ENCODE measurements at regions not wholly inside any gene's neighbourhood (a gene's known extent, or its start where the extent isn't known, plus 50 kb on each side); places are given as distances from the start of the nearest gene placed in this dataset.
A peak's percentile ranks its signal among the peaks of the same experiment; 100 is the strongest.

DNA sequence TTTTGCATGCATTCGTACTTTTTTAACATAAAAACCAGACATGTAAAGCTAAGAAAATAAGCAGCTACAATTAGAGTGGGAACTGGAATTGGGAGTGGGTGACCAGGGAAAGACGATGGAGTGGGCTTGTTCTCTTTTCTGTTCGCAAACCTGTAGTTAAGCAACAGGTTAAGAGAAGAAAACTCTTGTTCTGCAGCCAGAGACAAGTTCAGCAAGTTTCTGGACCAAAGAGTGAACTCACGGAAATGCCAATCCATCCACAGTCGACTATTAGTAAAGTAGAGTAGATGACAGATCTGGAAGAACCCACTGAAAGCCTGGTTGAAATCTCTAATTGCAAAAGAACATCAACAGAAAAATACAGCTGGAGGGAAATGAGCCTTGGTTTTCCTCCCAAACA, 197.8 kb downstream of the TFAP2A start:
- Histone ChIP-seq H3K36me3 (ENCODE audit: control insufficient read depth in 4 of 4, insufficient read depth in 4 of 4, low read length in 4 of 4) (no peaks in the 10 kb centered on the region), H3K9me3 (ENCODE audit: control insufficient read depth in 4 of 4, insufficient read depth in 3 of 4, low read length in 3 of 4) (no peaks in the 10 kb centered on the region), H3K4me1 (ENCODE audit: control insufficient read depth in 5 of 5, insufficient read depth in 5 of 5, low read length in 5 of 5) (no peaks in the 10 kb centered on the region), H3K27me3 (ENCODE audit: control insufficient read depth in 3 of 3, insufficient read depth in 3 of 3, low read length in 2 of 3) (no peaks in the 10 kb centered on the region), H3K4me3 (no peak overlapping the region), H3K27ac (ENCODE audit: low read depth in 1 of 2, low read length in 1 of 2) (no peak overlapping the region), H3K9ac (ENCODE audit: insufficient read depth in 1 of 2, low read length in 2 of 2) (no peak overlapping the region)
- WGBS, 2 donors = 72 to 83% methylated on average over 5 of the region's 5 CpGs
- DNase-seq = peak in 1 of 3 donors; percentile 22
- TF ChIP-seq, protein P1, sequence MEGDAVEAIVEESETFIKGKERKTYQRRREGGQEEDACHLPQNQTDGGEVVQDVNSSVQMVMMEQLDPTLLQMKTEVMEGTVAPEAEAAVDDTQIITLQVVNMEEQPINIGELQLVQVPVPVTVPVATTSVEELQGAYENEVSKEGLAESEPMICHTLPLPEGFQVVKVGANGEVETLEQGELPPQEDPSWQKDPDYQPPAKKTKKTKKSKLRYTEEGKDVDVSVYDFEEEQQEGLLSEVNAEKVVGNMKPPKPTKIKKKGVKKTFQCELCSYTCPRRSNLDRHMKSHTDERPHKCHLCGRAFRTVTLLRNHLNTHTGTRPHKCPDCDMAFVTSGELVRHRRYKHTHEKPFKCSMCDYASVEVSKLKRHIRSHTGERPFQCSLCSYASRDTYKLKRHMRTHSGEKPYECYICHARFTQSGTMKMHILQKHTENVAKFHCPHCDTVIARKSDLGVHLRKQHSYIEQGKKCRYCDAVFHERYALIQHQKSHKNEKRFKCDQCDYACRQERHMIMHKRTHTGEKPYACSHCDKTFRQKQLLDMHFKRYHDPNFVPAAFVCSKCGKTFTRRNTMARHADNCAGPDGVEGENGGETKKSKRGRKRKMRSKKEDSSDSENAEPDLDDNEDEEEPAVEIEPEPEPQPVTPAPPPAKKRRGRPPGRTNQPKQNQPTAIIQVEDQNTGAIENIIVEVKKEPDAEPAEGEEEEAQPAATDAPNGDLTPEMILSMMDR (IDR thresholded peaks at IDR 0.05; ENCODE audit: control extremely low read depth, extremely low read depth) = no peak
- no peak for ATAC-seq (ENCODE audit: insufficient read depth, low FRiP score)

DNA sequence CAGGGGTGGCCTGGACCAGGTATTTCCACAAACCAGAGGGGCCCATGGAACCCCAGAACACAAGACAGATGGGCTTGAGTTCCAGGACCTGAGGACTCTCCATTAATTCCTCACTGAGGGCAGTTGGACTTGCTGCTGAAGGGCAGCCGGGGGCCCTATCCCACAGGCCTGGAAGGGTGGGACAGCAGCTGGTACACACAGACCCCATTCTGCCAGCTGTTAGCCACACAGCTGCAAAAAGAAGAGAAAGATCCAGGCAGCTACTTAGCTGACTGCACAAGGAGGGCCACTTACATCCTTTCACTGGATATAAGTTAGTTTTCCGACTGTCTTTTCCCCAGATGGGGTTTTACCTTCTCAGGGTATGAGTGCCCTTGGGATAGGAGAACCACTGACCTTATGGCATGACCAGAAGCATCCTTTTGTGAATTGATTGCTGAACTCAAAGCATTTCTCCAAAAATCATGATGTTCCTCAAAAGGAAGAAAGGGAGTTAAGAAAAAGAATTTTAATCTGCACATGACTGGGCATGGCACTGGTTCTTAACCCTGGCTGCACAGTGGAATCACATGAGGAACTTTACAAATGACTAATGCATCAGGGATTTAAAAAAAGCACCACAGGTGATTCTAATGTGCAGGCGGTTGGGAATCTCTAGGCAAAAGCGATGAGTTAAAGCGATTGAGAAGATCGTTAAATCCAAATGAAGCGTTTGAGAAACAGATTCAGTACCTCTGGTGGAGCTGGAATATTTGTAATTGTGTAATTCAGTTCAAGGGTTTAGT, 199.4 kb downstream of the TFAP2A start:
- H3K9ac ChIP-seq (ENCODE audit: insufficient read depth in 1 of 2, low read length in 2 of 2) = no peak overlapping the region
- DNase-seq (no peak), ATAC-seq (ENCODE audit: insufficient read depth, low FRiP score) (no peak)
- H3K9me3 ChIP-seq (ENCODE audit: control insufficient read depth in 4 of 4, insufficient read depth in 3 of 4, low read length in 3 of 4) = no peaks in the 10 kb centered on the region
- TF ChIP-seq, protein P1 (IDR thresholded peaks at IDR 0.05; ENCODE audit: control extremely low read depth, extremely low read depth) = no peak
- no peaks in the 10 kb centered on the region for H3K4me1 ChIP-seq (ENCODE audit: control insufficient read depth in 5 of 5, insufficient read depth in 5 of 5, low read length in 5 of 5)
- H3K27me3 ChIP-seq (ENCODE audit: control insufficient read depth in 3 of 3, insufficient read depth in 3 of 3, low read length in 2 of 3) = no peaks in the 10 kb centered on the region
- WGBS, 2 donors = 92 to 95% methylated on average over 7 of the region's 7 CpGs
- no peaks in the 10 kb centered on the region for H3K36me3 ChIP-seq (ENCODE audit: control insufficient read depth in 4 of 4, insufficient read depth in 4 of 4, low read length in 4 of 4)
- H3K27ac ChIP-seq (ENCODE audit: low read depth in 1 of 2, low read length in 1 of 2) = no peak overlapping the region
- no peak overlapping the region for H3K4me3 ChIP-seq

DNA sequence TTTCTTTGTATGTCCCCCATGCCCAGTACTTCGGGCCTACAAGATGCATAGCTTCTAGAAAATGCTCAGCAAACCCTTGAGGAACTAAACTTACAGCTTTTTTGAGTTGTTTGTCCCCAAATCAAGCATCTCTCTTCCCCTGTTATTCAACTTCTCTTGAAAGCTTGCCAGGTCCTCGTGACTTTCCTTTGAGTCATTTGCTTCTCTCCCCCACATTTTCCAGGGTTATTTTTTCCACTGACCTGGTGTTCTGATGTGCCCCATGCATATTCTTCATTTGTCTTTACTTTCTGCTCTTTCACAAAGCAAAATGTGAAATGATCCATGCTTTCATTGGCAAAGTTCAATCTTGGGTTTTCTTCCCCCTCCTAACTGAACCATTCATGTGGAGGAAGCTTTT, 204.8 kb downstream of the TFAP2A start:
- Histone ChIP-seq H3K36me3 (ENCODE audit: control insufficient read depth in 4 of 4, insufficient read depth in 4 of 4, low read length in 4 of 4) (no peaks in the 10 kb centered on the region), H3K9me3 (ENCODE audit: control insufficient read depth in 4 of 4, insufficient read depth in 3 of 4, low read length in 3 of 4) (no peaks in the 10 kb centered on the region), H3K27ac (ENCODE audit: low read depth in 1 of 2, low read length in 1 of 2) (no peak overlapping the region), H3K9ac (ENCODE audit: insufficient read depth in 1 of 2, low read length in 2 of 2) (no peak overlapping the region), H3K27me3 (ENCODE audit: control insufficient read depth in 3 of 3, insufficient read depth in 3 of 3, low read length in 2 of 3) (no peaks in the 10 kb centered on the region), H3K4me3 (no peak overlapping the region), H3K4me1 (ENCODE audit: control insufficient read depth in 5 of 5, insufficient read depth in 5 of 5, low read length in 5 of 5) (peaks cover 0 to 5% (median 0%) of the 10 kb centered on the region in 5 donors)
- 16 to 52% methylated on average over 2 of the region's 2 CpGs for WGBS, 2 donors
- TF ChIP-seq, protein P1 (IDR thresholded peaks at IDR 0.05; ENCODE audit: control extremely low read depth, extremely low read depth) = no peak
- DNase-seq (no peak), ATAC-seq (ENCODE audit: insufficient read depth, low FRiP score) (no peak)
